ENCODE measurements at regions not wholly inside any gene's neighbourhood (a gene's known extent, or its start where the extent isn't known, plus 50 kb on each side); places are given as distances from the start of the nearest gene placed in this dataset.

GRCh38 chr5:52564587-52564986 lies 223.1 kb upstream of the ITGA1 start (continued):
- TF ChIP-seq EP300 (IDR thresholded peaks at IDR 0.05; ENCODE audit: borderline replicate concordance in 1 of 2, low read depth in 2 of 2, low read length in 2 of 2) (no peak), KDM1A (IDR thresholded peaks at IDR 0.05; ENCODE audit: borderline replicate concordance, low read length) (no peak), RNF2 (IDR thresholded peaks at IDR 0.05; ENCODE audit: borderline replicate concordance, low read depth, low read length, missing control alignments, poor library complexity, severe bottlenecking) (no peak), MAFK (IDR thresholded peaks at IDR 0.05; ENCODE audit: low read depth, low read length) (no peak), SIRT6 (IDR thresholded peaks at IDR 0.05; ENCODE audit: low read length) (no peak), SUZ12 (IDR thresholded peaks at IDR 0.05; ENCODE audit: low read length) (no peak)

All from H1 (cell line).